Memory B cell (primary cell): ENCODE measurements at regions not wholly inside any gene's neighbourhood (a gene's known extent, or its start where the extent isn't known, plus 50 kb on each side); places are given as distances from the start of the nearest gene placed in this dataset.

Experiments used
- ATAC-seq: fragments of 150-1000 bp; cut with Tn5 transposase; 2 replicates; pipeline ENCODE4 v1.10.0; 2021; ENCODE audit warnings: low read depth, mild to moderate bottlenecking, moderate library complexity
- DNase-seq, 2 donors: peaks; one replicate each; pipeline ENCODE4 v3.0.0; 2022; ENCODE audit warnings: low spot score in 2 of 2
- H3K27ac Mint-ChIP-seq: one replicate; pipeline ENCODE4 v1.8.0; 2022; ENCODE audit warnings: mild to moderate bottlenecking, moderate library complexity, mixed read lengths
- H3K27me3 Mint-ChIP-seq: one replicate; pipeline ENCODE4 v1.8.0; 2022; ENCODE audit warnings: mixed read lengths
- H3K36me3 Mint-ChIP-seq: one replicate; pipeline ENCODE4 v1.8.0; 2022; ENCODE audit warnings: mild to moderate bottlenecking, mixed read lengths
- H3K4me1 Mint-ChIP-seq: one replicate; pipeline ENCODE4 v1.8.0; 2022; ENCODE audit warnings: mixed read lengths
- H3K4me3 Mint-ChIP-seq: one replicate; pipeline ENCODE4 v1.8.0; 2022; ENCODE audit warnings: mild to moderate bottlenecking, moderate library complexity, mixed read lengths
- H3K9me3 Mint-ChIP-seq: one replicate; pipeline ENCODE4 v1.8.0; 2022; ENCODE audit warnings: mixed read lengths

- H3K4me3 Mint-ChIP-seq: no peak overlapping the region
- H3K4me1 Mint-ChIP-seq: no peaks in the 10 kb centered on the region
- H3K36me3 Mint-ChIP-seq: no peaks in the 10 kb centered on the region
- ATAC-seq (no peak), DNase-seq (no peak)
- no peak overlapping the region for H3K27ac Mint-ChIP-seq
- H3K27me3 Mint-ChIP-seq: no peaks in the 10 kb centered on the region
- H3K9me3 Mint-ChIP-seq: peaks cover 6% of the 10 kb centered on the region
Measured at GRCh38 chr10:21057989-21058388, 160.9 kb upstream of the NEBL start.

- Mint-ChIP-seq H3K27me3 (no peaks in the 10 kb centered on the region), H3K4me3 (no peak overlapping the region), H3K27ac (no peak overlapping the region), H3K4me1 (no peaks in the 10 kb centered on the region), H3K9me3 (peaks cover 6% of the 10 kb centered on the region), H3K36me3 (no peaks in the 10 kb centered on the region)
- ATAC-seq: no peak
- DNase-seq: no peak
Measured at GRCh38 chr10:21057436-21057835, 160.3 kb upstream of the NEBL start.

- H3K27ac Mint-ChIP-seq: no peak overlapping the region
- H3K36me3 Mint-ChIP-seq: no peaks in the 10 kb centered on the region
- peaks cover 6% of the 10 kb centered on the region for H3K9me3 Mint-ChIP-seq
- ATAC-seq (no peak), DNase-seq (no peak)
- H3K27me3 Mint-ChIP-seq: no peaks in the 10 kb centered on the region
- H3K4me1 Mint-ChIP-seq: no peaks in the 10 kb centered on the region
- H3K4me3 Mint-ChIP-seq: no peak overlapping the region
Measured at GRCh38 chr10:21056461-21056860, 159.3 kb upstream of the NEBL start.

DNA sequence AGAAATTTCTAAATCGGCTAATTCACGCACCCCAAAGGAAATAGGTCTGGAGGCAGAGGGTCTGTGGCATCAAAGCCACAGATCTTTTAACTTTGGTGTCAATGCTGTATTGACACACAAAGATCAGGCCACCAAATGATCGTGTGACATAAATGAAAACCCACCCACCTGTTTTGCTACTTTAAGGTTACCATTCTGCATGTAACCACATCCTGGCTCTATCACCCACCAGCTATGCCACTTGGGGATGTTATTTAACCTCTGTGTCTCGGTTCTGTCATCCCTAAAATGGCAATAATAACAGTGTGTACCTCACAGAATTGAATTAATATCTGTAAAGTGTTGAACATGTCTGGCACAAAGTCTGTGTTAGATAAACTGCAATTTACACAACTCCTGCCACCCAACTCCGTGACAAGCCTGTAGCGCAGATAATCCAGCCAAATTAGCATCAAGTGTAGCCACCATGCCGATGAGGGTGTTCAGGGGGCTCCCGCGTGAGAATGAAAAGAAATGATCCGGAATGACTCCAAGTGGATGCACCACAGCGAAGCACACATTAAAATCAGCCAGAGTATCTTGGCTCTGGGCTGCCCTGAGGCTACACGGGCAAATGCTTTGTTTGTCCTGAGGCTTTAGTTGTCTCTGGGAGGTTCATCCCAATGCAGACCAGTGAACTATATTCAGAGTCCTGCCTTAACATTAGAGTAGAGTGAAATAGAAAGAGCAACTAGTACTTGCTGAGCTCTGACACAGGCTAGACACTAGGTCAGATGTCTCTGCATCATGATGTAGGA lies 158.4 kb upstream of the NEBL start:
- no peak for DNase-seq
- H3K4me3 Mint-ChIP-seq: no peak overlapping the region
- H3K27ac Mint-ChIP-seq: no peak overlapping the region
- H3K9me3 Mint-ChIP-seq: peaks cover 9% of the 10 kb centered on the region
- no peak for ATAC-seq
- H3K36me3 Mint-ChIP-seq: no peaks in the 10 kb centered on the region
- H3K27me3 Mint-ChIP-seq: no peaks in the 10 kb centered on the region
- H3K4me1 Mint-ChIP-seq: no peaks in the 10 kb centered on the region

- ATAC-seq: no peak
- H3K4me3 Mint-ChIP-seq: no peak overlapping the region
- peaks cover 8% of the 10 kb centered on the region for H3K9me3 Mint-ChIP-seq
- peaks cover 1% of the 10 kb centered on the region for H3K27me3 Mint-ChIP-seq
- H3K36me3 Mint-ChIP-seq: no peaks in the 10 kb centered on the region
- no peak overlapping the region for H3K27ac Mint-ChIP-seq
- no peaks in the 10 kb centered on the region for H3K4me1 Mint-ChIP-seq
- DNase-seq: no peak
Measured at GRCh38 chr10:21053953-21054690, 157.0 kb upstream of the NEBL start.

DNA sequence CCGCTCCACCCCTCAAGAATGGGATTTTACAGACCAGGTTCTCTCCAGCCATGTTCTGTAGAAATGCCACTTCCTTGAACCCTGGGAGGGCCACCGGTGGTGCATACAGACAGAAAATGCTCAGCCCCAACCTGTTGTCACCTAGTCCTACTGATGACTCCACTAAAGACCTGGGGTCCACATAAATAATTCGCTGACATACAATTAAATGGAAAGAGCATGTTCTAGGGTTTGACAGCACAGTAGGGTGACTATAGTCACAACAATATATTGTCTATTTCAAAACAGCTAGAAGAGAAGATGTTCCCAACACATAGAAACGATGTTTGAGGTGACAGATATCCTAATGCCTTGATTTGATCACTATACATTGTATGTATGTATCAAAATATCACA lies 155.6 kb upstream of the NEBL start:
- Mint-ChIP-seq H3K9me3 (peaks cover 6% of the 10 kb centered on the region), H3K4me3 (no peak overlapping the region), H3K27ac (no peak overlapping the region), H3K4me1 (no peaks in the 10 kb centered on the region), H3K27me3 (peaks cover 1% of the 10 kb centered on the region), H3K36me3 (no peaks in the 10 kb centered on the region)
- ATAC-seq (no peak), DNase-seq (no peak)

- peaks cover 6% of the 10 kb centered on the region for H3K9me3 Mint-ChIP-seq
- ATAC-seq: no peak
- no peaks in the 10 kb centered on the region for H3K4me1 Mint-ChIP-seq
- H3K27me3 Mint-ChIP-seq: peaks cover 1% of the 10 kb centered on the region
- no peak for DNase-seq
- no peaks in the 10 kb centered on the region for H3K36me3 Mint-ChIP-seq
- no peak overlapping the region for H3K27ac Mint-ChIP-seq
- H3K4me3 Mint-ChIP-seq: no peak overlapping the region
Measured at GRCh38 chr10:21052072-21052708, 155.1 kb upstream of the NEBL start.

- ATAC-seq: no peak
- no peak overlapping the region for H3K27ac Mint-ChIP-seq
- H3K27me3 Mint-ChIP-seq: peaks cover 3% of the 10 kb centered on the region
- H3K4me1 Mint-ChIP-seq: no peaks in the 10 kb centered on the region
- no peak overlapping the region for H3K4me3 Mint-ChIP-seq
- H3K9me3 Mint-ChIP-seq: peaks cover 6% of the 10 kb centered on the region
- H3K36me3 Mint-ChIP-seq: no peaks in the 10 kb centered on the region
- DNase-seq: no peak
Measured at GRCh38 chr10:21049482-21049881, 152.4 kb upstream of the NEBL start.

- ATAC-seq: no peak
- no peaks in the 10 kb centered on the region for H3K36me3 Mint-ChIP-seq
- H3K4me1 Mint-ChIP-seq: no peaks in the 10 kb centered on the region
- peaks cover 6% of the 10 kb centered on the region for H3K9me3 Mint-ChIP-seq
- peaks cover 3% of the 10 kb centered on the region for H3K27me3 Mint-ChIP-seq
- no peak overlapping the region for H3K27ac Mint-ChIP-seq
- H3K4me3 Mint-ChIP-seq: no peak overlapping the region
- no peak for DNase-seq
Measured at GRCh38 chr10:21048068-21048467, 151.0 kb upstream of the NEBL start.

- ATAC-seq (no peak), DNase-seq (no peak)
- no peak overlapping the region for H3K4me3 Mint-ChIP-seq
- H3K27me3 Mint-ChIP-seq: peaks cover 3% of the 10 kb centered on the region
- peaks cover 6% of the 10 kb centered on the region for H3K9me3 Mint-ChIP-seq
- no peaks in the 10 kb centered on the region for H3K4me1 Mint-ChIP-seq
- no peaks in the 10 kb centered on the region for H3K36me3 Mint-ChIP-seq
- H3K27ac Mint-ChIP-seq: no peak overlapping the region
Measured at GRCh38 chr10:21047511-21047910, 150.4 kb upstream of the NEBL start.

- peaks cover 6% of the 10 kb centered on the region for H3K9me3 Mint-ChIP-seq
- ATAC-seq (no peak), DNase-seq (no peak)
- no peaks in the 10 kb centered on the region for H3K36me3 Mint-ChIP-seq
- H3K4me1 Mint-ChIP-seq: no peaks in the 10 kb centered on the region
- no peak overlapping the region for H3K4me3 Mint-ChIP-seq
- peaks cover 3% of the 10 kb centered on the region for H3K27me3 Mint-ChIP-seq
- no peak overlapping the region for H3K27ac Mint-ChIP-seq
Measured at GRCh38 chr10:21047096-21047495, 150.0 kb upstream of the NEBL start.

DNA sequence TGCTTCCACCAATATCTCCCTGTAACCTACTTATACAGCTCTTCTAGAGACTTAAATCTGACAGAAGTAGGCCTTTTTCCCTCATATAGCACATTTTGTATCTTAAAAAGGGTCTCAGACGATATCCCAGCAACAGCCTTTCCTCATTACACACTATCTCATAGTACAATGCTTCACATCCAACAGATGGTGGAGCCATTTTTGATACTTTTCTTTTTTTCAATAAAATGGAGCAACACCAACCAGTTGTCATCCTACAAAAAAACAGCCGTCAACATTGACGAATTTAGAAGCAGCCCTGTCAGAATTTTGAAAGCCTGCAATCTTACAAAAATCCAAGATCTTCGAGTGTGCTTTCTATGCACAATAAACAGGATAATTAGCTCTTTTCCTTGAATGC lies 145.9 kb upstream of the NEBL start:
- no peak overlapping the region for H3K27ac Mint-ChIP-seq
- DNase-seq (no peak), ATAC-seq (no peak)
- H3K4me3 Mint-ChIP-seq: no peak overlapping the region
- H3K9me3 Mint-ChIP-seq: no peaks in the 10 kb centered on the region
- no peaks in the 10 kb centered on the region for H3K36me3 Mint-ChIP-seq
- H3K4me1 Mint-ChIP-seq: no peaks in the 10 kb centered on the region
- peaks cover 3% of the 10 kb centered on the region for H3K27me3 Mint-ChIP-seq

DNA sequence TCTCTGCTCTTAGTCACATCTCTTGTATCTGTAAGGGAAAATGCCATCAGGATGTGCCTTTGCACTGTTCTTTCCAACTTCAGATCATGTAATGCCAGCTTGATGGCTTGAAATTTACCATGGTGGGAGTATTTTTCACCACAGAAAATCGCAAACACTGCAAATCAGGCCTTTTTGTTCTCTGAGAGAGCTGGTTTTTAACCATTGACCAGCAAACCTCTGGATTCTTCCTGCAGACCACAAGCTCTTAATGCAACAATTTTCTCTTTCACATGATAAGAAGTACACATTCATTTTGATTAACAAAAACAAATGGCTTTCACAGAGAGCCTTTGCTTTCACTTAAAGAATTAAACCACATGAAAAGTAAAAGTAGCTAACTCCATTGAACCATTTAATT lies 145.4 kb upstream of the NEBL start:
- Mint-ChIP-seq H3K27ac (no peak overlapping the region), H3K4me3 (no peak overlapping the region), H3K4me1 (no peaks in the 10 kb centered on the region), H3K36me3 (no peaks in the 10 kb centered on the region), H3K27me3 (peaks cover 3% of the 10 kb centered on the region), H3K9me3 (no peaks in the 10 kb centered on the region)
- DNase-seq: no peak
- no peak for ATAC-seq

GRCh38 chr10:21041763-21042458 lies 144.8 kb upstream of the NEBL start:
- peaks cover 1% of the 10 kb centered on the region for H3K4me1 Mint-ChIP-seq
- H3K4me3 Mint-ChIP-seq: no peak overlapping the region
- no peaks in the 10 kb centered on the region for H3K9me3 Mint-ChIP-seq
- no peaks in the 10 kb centered on the region for H3K36me3 Mint-ChIP-seq
- H3K27ac Mint-ChIP-seq: no peak overlapping the region
- ATAC-seq (no peak), DNase-seq (no peak)
- H3K27me3 Mint-ChIP-seq: peaks cover 3% of the 10 kb centered on the region
